Large intestine (tissue), 3 donors: ENCODE measurements at regions not wholly inside any gene's neighbourhood (a gene's known extent, or its start where the extent isn't known, plus 50 kb on each side); places are given as distances from the start of the nearest gene placed in this dataset.

Experiments used
- DNase-seq, 2 donors: peaks; one replicate each; pipeline versions ENCODE4 v3.0.0 to v3.0.0-alpha.2; 2013
- H3K27ac ChIP-seq: one replicate; pipeline ENCODE4 v1.5.1; 2013; ENCODE audit warnings: low read length
- H3K27me3 ChIP-seq: 2 replicates; pipeline ENCODE4 v1.6.1; 2013; ENCODE audit warnings: low read length; ENCODE audit not compliant: control insufficient read depth, insufficient read depth
- H3K36me3 ChIP-seq: 2 replicates; pipeline ENCODE4 v1.6.1; 2013; ENCODE audit warnings: low read length; ENCODE audit not compliant: control insufficient read depth, insufficient read depth
- H3K4me1 ChIP-seq: one replicate; pipeline ENCODE4 v1.6.1; 2013; ENCODE audit warnings: low read length; ENCODE audit not compliant: control insufficient read depth, insufficient read depth
- H3K4me3 ChIP-seq: one replicate; pipeline ENCODE4 v1.5.1; 2013; ENCODE audit warnings: low read length
- H3K9me3 ChIP-seq: one replicate; pipeline ENCODE4 v1.6.1; 2013; ENCODE audit warnings: mild to moderate bottlenecking, low read depth, low read length, moderate library complexity; ENCODE audit not compliant: control insufficient read depth
- WGBS: methylation state at CpG from one replicate; pipeline ENCODE4 v1.1.5; 2013; ENCODE audit warnings: low lambda C conversion rate; ENCODE audit not compliant: insufficient coverage; 5-methylcytosine and 5-hydroxymethylcytosine counted together

DNA sequence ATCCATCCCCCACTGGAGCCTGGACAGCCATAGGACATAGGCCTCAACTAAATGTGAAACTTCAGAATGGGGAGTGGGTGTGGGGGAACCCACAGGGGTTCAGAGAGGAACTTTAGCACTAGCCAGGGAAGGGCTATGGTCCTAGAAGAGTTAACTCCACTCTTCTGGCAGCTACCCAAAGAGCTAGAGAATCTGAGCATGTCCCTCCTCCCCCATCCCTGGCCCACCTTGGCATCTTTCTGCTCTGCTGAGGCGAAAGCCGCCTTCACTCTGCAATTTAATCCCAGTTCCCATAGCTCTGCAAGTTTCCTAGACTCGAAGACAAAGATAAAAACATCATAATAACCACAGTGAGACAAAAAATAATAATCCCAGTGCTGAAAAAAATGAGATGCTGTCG lies 214.7 kb upstream of the RTL1 start:
- Histone ChIP-seq H3K36me3 (no peaks in the 10 kb centered on the region), H3K4me3 (no peak overlapping the region), H3K27me3 (no peaks in the 10 kb centered on the region), H3K9me3 (no peaks in the 10 kb centered on the region), H3K4me1 (no peaks in the 10 kb centered on the region), H3K27ac (no peak overlapping the region)
- no CpG with 5 or more reads among the region's 4 CpGs for WGBS
- DNase-seq: no peak

DNA sequence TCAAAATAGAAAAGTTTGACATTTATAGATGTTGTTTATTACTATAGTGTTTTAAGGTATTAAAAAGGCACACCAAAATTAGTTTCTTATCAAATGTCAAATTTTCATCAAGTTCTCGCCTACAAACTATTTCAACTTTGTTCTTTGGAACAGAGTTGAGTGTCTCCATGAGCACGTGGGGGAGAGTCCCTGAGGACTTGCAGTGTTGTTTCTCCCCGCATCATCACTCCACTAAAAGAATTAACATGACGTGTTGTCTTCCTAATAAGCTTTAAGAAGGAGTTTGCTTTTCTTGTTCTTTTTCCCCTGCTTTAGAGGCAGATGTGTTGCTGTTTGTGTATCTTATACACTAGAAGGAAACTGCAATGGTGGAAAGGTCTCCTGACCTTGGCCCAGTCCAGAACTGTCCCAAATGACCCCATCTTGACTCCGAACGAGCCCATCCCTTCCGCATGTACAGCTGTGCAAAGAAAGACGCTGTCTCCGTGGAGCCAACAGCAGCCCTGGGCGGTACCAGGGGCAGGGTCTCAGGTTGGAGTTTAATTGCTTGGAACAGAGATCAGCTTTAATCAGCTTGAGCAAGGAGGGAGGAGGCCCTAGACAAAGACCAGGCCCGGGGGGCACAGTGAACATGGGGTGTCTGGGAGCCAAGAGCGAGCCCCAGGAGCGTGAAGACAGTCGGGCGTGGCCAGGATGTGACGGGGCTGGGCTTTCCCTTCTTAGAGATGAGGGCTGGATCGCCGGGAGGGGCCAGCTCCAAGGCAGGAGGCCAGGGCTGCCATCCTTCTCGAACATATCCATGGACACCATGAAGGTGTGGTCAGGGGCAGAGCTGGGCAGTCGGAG lies 215.4 kb upstream of the RTL1 start:
- Histone ChIP-seq H3K27ac (no peak overlapping the region), H3K27me3 (no peaks in the 10 kb centered on the region), H3K4me1 (no peaks in the 10 kb centered on the region), H3K9me3 (no peaks in the 10 kb centered on the region), H3K4me3 (no peak overlapping the region), H3K36me3 (no peaks in the 10 kb centered on the region)
- DNase-seq: peak in 1 of 2 donors; percentile 34
- no CpG with 5 or more reads among the region's 20 CpGs for WGBS

DNA sequence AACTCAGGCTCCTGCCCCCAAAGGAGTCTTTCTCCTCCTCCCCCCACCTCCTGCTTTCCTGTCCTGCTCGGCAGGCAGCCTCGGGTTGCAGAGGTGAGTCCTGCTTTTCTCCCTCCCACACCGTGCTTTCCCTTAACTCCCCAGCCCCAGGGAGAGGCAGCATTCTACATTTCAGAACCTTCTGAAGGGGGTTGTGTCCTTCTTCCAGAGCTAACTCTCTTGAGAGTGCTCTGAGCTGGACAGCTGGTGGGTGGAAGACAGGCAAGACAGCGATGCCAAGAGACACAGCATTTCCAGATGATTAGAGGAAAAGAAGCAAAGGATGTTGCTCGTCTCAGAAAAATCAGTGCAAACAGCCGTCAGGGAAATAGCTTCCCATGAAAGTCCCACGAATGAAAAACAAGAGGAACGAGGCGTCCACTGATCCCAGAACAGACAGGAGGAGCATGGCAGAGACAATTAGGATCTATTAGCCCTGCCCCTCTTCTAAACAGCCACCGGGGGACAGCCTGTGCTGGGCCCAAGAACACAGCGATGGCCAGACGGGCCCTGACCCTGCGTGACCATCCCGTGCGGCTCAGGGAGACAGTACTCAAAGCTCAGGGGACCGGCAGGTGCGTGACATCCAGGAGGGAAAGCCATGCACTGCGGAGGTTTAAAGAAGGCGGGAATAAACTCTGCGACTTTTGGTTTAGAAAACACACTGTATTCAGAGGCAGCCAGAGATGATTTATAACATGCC lies 216.5 kb upstream of the RTL1 start:
- WGBS: 84% methylated on average over 6 of the region's 20 CpGs
- H3K4me1 ChIP-seq: no peaks in the 10 kb centered on the region
- no peak overlapping the region for H3K27ac ChIP-seq
- no peaks in the 10 kb centered on the region for H3K36me3 ChIP-seq
- H3K27me3 ChIP-seq: no peaks in the 10 kb centered on the region
- H3K4me3 ChIP-seq: no peak overlapping the region
- no peak for DNase-seq
- H3K9me3 ChIP-seq: no peaks in the 10 kb centered on the region

DNA sequence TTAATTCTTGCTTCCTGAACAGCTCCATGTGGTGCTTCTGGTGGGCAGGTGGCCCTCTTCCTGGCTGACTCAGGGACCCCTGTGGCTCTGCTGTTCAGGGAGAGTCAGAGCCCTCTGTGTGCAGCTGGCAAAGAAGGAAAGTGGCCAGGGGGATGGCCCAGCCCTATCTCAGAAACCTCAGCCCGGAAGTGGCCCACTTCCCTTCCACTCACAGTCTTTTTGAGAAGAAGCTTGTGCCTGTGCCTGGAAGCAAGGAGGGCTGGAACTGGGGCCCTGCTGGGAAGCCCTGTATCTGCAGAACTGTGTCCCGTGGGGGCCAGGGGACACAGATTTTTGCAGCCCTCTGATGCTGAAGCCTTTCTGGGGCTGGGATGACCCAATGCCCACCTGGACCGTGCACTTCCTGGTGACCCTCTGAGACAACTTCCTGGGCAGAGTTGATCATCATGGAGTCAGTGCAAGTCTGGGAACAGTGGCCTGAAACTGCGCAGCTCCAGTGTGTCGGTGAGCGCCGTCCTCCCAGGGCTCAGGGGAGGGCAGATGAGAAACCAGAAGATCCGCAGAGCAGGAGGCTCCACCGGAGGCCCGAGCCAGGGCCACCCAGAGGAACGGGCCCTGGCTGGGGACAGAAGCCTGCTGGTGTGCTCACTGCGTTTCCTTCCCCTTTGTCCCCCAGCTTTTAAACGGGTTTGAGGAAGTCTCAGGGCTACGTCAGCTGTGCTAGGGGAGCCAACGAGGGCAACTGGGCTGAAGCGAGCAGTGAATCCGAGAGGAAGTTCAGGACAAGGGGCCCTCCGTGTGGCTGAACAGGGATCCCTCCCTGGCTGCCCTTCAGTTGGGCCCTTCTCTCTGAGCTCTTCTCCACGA lies 217.4 kb upstream of the RTL1 start:
- no CpG with 5 or more reads among the region's 19 CpGs for WGBS
- H3K27me3 ChIP-seq: no peaks in the 10 kb centered on the region
- H3K27ac ChIP-seq: no peak overlapping the region
- DNase-seq: no peak
- H3K36me3 ChIP-seq: no peaks in the 10 kb centered on the region
- no peaks in the 10 kb centered on the region for H3K4me1 ChIP-seq
- no peak overlapping the region for H3K4me3 ChIP-seq
- no peaks in the 10 kb centered on the region for H3K9me3 ChIP-seq

DNA sequence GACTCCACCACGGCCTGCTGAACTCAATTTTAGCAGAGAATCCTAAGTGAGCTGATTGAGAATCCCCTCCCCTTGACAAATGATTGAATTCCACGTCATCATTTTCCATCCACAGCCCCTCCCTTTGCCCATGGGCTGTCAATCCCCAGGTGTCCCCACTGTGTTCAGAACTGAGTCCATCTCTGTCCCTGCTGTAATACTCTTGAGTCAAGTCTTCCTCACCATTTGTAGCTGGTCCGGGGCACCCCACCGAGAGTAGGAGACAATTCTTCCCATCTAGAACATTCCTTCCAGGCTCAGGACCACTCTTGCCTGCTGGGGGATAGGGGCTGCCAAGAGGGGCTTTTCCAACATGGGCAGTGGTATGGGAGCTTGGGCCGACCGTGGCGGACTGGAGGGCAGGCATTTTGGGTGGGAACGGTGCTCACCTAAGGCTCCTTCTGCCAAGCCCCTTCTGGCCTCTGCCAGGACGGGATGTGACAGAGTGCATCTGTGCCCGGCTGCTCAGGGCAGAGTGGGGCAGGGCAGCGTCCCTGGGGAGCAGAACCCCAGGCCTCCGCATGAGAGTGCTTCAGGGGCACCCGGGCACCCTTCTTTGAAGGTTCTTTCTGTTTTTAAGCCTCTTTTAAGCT lies 218.1 kb upstream of the RTL1 start:
- WGBS: 100% methylated on average over 1 of the region's 13 CpGs
- Histone ChIP-seq H3K9me3 (no peaks in the 10 kb centered on the region), H3K27me3 (no peaks in the 10 kb centered on the region), H3K36me3 (no peaks in the 10 kb centered on the region), H3K4me1 (peaks cover 3% of the 10 kb centered on the region), H3K4me3 (no peak overlapping the region), H3K27ac (no peak overlapping the region)
- DNase-seq: no peak

DNA sequence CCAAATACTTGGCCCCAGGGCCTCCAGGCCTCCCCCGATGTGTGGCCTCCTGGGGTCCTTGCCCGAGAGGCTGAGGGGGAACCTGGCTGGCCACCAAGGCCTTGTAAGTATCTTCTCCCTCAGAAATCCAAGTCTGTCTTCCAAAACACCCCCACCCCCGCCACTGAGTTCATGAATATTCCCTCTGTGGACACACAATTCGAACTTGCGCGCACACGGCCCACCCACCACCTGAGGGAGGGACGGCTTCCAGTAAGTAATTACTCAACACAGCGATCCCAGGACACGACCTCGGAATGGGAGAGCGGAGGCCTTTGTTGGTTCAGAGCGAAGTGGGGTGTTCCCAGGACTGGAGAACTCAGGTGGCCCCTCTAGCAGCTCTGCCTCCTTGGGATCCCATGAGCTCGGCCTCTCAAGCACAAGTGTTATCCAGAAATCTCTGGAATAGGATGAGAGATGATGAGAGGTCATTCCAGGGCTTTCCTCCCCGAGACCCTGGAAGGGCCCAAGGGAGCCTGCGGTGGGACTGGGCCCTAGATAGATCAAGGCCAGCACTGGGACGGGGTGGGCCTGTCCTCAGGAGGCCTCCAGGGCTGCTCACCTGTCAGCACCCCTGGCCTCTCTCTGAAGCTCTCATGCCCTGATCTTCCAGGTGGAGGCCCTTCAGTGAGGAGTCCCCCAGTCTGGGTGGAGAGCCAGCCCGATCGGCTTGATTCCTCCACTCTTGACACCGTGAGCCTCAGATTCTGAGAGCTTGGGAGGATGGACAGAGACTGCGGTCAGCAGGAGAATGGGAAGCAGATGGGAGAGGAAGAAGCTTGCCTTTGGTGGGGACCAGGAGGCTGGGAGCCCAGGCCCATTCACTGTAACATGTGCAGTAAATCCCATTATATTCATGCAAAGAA lies 219.0 kb upstream of the RTL1 start:
- no CpG with 5 or more reads among the region's 21 CpGs for WGBS
- H3K27ac ChIP-seq: no peak overlapping the region
- DNase-seq: no peak
- H3K4me3 ChIP-seq: no peak overlapping the region
- H3K27me3 ChIP-seq: no peaks in the 10 kb centered on the region
- peaks cover 5% of the 10 kb centered on the region for H3K4me1 ChIP-seq
- H3K36me3 ChIP-seq: no peaks in the 10 kb centered on the region
- no peaks in the 10 kb centered on the region for H3K9me3 ChIP-seq

DNA sequence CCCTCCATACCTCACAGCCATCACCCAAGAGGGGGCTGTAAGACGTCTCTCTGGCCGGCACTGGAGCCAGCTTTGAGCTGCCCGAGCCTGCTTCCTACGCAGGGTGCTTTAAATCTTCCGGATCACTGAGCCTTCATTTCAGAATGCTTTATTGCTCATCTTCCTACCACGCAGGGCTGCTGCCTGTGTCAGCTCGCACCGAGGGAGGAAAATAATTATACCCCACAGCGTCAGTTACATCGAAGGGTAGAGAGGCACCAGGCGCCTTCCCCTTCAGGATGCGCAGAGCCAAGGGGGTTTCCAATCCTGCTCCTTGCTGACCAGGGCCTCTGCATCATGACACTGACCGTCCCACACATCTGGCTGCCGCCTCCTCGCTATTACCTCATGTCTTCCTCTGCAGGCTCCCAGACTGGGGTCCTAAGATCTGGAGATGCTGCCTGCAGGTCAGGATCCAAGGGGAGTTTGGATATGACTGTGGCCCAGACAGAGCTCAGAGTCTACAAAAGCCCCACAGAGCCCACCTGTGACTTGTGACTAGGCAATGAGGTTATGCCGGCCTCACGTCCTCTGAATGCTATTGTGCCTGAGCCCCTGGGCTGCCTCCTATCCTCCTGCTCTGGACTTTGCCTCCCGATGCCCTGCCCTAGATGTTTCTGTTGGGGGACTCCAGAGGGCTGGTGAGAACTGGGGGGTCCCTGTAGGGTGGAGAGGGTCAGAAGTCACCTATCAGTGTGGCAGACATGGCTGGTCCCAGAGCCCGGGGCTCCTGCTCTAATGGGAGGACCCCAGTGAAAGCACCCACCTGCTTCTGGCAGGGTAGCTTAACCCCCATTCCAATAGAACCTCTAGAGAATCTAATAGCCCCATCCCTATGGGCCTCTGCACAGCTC lies 220.3 kb upstream of the RTL1 start:
- H3K36me3 ChIP-seq: no peaks in the 10 kb centered on the region
- H3K27me3 ChIP-seq: no peaks in the 10 kb centered on the region
- DNase-seq: no peak
- H3K4me1 ChIP-seq: peaks cover 5% of the 10 kb centered on the region
- WGBS: no CpG with 5 or more reads among the region's 19 CpGs
- no peaks in the 10 kb centered on the region for H3K9me3 ChIP-seq
- no peak overlapping the region for H3K27ac ChIP-seq
- no peak overlapping the region for H3K4me3 ChIP-seq

DNA sequence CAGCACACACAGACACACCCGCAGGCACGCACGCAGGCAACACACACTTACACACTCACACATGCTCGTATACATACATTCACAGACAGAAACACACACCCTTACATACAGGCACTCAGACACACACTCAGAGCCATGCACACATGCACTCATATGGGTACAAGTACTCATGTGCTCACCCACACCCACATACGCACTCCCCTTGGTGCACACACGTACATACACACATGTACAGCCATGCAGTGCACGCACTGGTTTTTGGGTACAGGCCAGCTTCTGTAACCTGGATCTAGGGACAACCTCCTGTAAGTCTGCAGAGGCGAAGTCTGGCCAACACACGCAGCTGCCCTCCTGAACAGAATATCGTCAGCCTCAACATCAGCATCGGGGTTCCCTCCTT lies 221.3 kb upstream of the RTL1 start:
- WGBS: 100% methylated on average over 1 of the region's 11 CpGs
- no peak for DNase-seq

DNA sequence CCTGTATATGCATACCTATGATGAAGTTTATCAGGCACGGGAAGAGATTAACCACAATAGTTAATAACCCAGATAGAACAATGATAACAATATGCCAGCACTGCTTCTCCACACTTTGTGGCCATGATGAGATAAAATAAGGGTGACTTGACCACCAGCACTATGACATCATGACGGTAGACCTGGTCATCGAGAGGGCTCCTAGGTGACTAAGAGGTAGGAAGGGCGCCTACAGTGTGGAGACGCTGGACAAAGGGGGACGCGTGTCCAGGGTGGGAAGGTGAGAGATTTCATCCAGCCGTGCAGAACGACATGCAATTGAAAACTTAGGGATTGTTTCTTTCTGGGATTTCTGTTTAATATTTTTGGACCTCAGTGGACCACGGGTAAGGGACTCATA lies 221.8 kb upstream of the RTL1 start:
- H3K36me3 ChIP-seq: no peaks in the 10 kb centered on the region
- H3K4me3 ChIP-seq: no peak overlapping the region
- WGBS: no CpG with 5 or more reads among the region's 10 CpGs
- no peak overlapping the region for H3K27ac ChIP-seq
- H3K27me3 ChIP-seq: peaks cover 5% of the 10 kb centered on the region
- DNase-seq: no peak
- peaks cover 5% of the 10 kb centered on the region for H3K4me1 ChIP-seq
- H3K9me3 ChIP-seq: no peaks in the 10 kb centered on the region

More for the DNA sequence above, 221.3 kb upstream of the RTL1 start:
- Histone ChIP-seq H3K4me1 (peaks cover 5% of the 10 kb centered on the region), H3K9me3 (no peaks in the 10 kb centered on the region), H3K27ac (no peak overlapping the region), H3K4me3 (no peak overlapping the region), H3K27me3 (peaks cover 3% of the 10 kb centered on the region), H3K36me3 (no peaks in the 10 kb centered on the region)
